RWPE2 (cell line): ENCODE measurements at regions not wholly inside any gene's neighbourhood (a gene's known extent, or its start where the extent isn't known, plus 50 kb on each side); places are given as distances from the start of the nearest gene placed in this dataset.

Source experiments
- ATAC-seq: fragments of 200-7000 bp; cut with Tn5 transposase; 3 replicates; pipeline ENCODE4 v1.9.1; 2021; ENCODE audit warnings: low read depth
- DNase-seq: peaks from one replicate; pipeline ENCODE4 v3.0.0-alpha.2; 2020; ENCODE audit warnings: low spot score
- H3K27ac ChIP-seq: fragments of 450-650 bp; 2 replicates; pipeline ENCODE4 v1.5.1; 2017; ENCODE audit warnings: mild to moderate bottlenecking; ENCODE audit not compliant: poor library complexity, severe bottlenecking
- H3K27me3 ChIP-seq: fragments of 250-450 bp; sonication (Bioruptor Pico); 2 replicates; pipeline ENCODE4 v1.5.1; 2021; ENCODE audit warnings: mild to moderate bottlenecking, moderate library complexity; ENCODE audit not compliant: insufficient read depth, poor library complexity, severe bottlenecking
- H3K36me3 ChIP-seq: fragments of 250-450 bp; sonication (Bioruptor Pico); 2 replicates; pipeline ENCODE4 v1.5.1; 2020; ENCODE audit warnings: low read depth, mild to moderate bottlenecking, moderate library complexity
- H3K4me1 ChIP-seq: fragments of 250-450 bp; sonication (Bioruptor Pico); 2 replicates; pipeline ENCODE4 v1.5.1; 2021; ENCODE audit warnings: mild to moderate bottlenecking, moderate library complexity; ENCODE audit not compliant: insufficient read depth, poor library complexity, severe bottlenecking
- H3K4me3 ChIP-seq: fragments of 250-450 bp; sonication (Bioruptor Pico); 2 replicates; pipeline ENCODE4 v1.5.1; 2021; ENCODE audit warnings: mild to moderate bottlenecking, moderate library complexity; ENCODE audit not compliant: severe bottlenecking
- H3K9me3 ChIP-seq: fragments of 250-450 bp; sonication (Bioruptor Pico); 2 replicates; pipeline ENCODE4 v1.5.1; 2021; ENCODE audit warnings: mild to moderate bottlenecking, moderate library complexity; ENCODE audit not compliant: severe bottlenecking
- TF ChIP-seq, protein P1 (sequence below): fragments of 450-650 bp; IDR thresholded peaks from one replicate; pipeline ENCODE4 v1.5.1; 2017; ENCODE audit warnings: mild to moderate bottlenecking, moderate library complexity; ENCODE audit not compliant: poor library complexity, severe bottlenecking

DNA sequence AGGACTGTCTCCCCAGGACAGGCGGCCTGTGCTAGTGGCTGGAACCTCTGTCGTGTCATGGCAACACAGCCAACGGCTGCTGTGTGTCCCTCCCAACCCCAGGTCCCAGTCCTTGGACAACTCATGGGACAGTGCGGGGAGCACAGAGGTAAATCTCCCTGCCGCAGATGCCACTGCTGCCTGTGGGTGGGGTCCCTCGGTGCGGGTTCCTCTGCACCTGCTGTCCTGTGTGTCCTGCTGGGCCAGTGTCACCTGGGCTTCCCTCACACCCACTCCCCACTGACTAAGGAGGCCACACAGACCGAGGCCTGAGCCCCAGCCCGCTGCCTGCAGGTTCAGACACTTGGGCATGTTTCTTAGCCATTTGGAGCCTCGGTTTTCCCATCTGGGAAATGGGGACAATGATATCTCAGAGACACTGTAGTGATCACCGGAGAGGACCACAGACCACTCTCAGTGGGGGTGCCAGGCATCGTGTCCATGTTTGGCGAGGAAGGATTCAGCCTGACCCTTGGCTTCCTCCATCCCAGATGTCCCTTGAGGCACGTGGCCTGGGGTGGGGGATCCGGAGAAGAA lies 96.5 kb downstream of the SIK1 start:
- no peak for ATAC-seq

DNA sequence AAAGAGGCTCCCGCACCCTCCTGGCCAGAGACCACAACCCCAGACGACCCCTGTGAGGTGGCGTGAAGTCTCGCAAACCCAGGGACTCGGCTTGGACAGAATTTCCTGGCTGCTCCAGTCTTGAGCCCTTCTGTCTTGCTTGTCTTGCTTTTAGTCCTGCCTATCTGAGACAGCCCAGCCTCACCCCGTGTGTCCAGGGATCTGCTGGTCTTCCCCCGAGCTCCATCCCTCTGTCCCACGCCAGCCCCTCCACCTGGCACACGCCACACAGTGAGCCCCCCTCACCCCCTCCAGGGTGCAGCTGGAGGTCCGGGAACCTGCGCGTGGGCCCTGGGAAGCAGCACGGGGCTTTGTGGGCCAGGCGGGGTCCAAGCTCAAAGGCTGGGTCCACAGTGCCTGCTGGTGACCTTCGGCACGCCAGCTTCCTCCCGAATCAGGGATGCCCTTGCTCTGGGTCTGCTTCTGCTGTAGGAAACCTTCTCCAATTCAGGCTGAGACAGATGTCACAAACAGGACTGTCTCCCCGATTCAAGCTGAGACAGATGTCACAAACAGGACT lies 97.1 kb downstream of the SIK1 start:
- Histone ChIP-seq H3K27ac (no peak overlapping the region), H3K4me1 (peaks cover 15% of the 10 kb centered on the region)

More for the DNA sequence above, 96.5 kb downstream of the SIK1 start:
- Histone ChIP-seq H3K9me3 (no peaks in the 10 kb centered on the region), H3K27me3 (no peaks in the 10 kb centered on the region), H3K36me3 (no peaks in the 10 kb centered on the region), H3K4me3 (no peak overlapping the region), H3K27ac (no peak overlapping the region), H3K4me1 (peaks cover 15% of the 10 kb centered on the region)
- TF ChIP-seq, protein P1, sequence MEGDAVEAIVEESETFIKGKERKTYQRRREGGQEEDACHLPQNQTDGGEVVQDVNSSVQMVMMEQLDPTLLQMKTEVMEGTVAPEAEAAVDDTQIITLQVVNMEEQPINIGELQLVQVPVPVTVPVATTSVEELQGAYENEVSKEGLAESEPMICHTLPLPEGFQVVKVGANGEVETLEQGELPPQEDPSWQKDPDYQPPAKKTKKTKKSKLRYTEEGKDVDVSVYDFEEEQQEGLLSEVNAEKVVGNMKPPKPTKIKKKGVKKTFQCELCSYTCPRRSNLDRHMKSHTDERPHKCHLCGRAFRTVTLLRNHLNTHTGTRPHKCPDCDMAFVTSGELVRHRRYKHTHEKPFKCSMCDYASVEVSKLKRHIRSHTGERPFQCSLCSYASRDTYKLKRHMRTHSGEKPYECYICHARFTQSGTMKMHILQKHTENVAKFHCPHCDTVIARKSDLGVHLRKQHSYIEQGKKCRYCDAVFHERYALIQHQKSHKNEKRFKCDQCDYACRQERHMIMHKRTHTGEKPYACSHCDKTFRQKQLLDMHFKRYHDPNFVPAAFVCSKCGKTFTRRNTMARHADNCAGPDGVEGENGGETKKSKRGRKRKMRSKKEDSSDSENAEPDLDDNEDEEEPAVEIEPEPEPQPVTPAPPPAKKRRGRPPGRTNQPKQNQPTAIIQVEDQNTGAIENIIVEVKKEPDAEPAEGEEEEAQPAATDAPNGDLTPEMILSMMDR: no peak
- DNase-seq: no peak

DNA sequence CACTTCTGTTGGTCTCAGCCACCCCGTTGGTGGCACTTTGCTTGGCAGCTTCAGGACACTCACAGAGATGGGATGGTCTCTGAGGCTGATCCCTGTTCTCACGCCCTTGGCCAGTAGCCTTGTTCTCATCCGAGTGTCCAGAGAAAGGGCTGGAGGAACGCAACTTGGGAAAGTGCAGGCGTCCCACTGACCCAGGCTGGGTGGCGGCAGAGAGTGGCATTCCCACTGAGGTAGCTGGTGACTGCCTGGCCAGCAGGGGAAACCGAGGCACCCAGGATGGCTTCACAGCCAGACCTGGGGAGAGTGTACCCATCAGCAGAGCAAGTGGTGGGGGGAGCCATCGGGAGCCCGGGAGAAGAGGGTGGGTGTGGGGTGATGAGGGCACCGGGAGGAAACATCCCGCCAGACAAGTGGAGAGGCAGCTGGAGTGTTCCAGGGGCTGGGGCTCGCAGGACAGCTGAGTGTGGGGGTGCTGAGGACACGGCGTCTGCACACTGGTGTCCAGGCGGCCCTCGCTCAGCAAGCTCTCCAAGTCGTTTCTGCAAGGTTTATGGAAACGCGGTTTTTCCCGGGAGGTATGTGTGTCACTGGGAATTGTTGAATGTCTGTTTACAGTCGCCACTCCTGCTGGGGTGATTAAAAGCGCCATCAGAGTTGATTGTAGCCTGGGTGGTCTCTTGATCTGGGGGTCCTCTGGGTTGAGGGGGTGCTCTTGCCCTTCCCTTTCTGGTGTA lies 97.8 kb downstream of the SIK1 start:
- Histone ChIP-seq H3K4me3 (no peak overlapping the region), H3K4me1 (peaks cover 13% of the 10 kb centered on the region), H3K27ac (no peak overlapping the region), H3K36me3 (no peaks in the 10 kb centered on the region), H3K9me3 (no peaks in the 10 kb centered on the region), H3K27me3 (no peaks in the 10 kb centered on the region)
- ATAC-seq (no peak), DNase-seq (no peak)
- TF ChIP-seq, protein P1: no peak

More for the DNA sequence above, 97.1 kb downstream of the SIK1 start:
- TF ChIP-seq, protein P1: no peak
- Histone ChIP-seq H3K27me3 (no peaks in the 10 kb centered on the region), H3K4me3 (no peak overlapping the region), H3K36me3 (no peaks in the 10 kb centered on the region), H3K9me3 (no peaks in the 10 kb centered on the region)
- DNase-seq (no peak), ATAC-seq (no peak)

DNA sequence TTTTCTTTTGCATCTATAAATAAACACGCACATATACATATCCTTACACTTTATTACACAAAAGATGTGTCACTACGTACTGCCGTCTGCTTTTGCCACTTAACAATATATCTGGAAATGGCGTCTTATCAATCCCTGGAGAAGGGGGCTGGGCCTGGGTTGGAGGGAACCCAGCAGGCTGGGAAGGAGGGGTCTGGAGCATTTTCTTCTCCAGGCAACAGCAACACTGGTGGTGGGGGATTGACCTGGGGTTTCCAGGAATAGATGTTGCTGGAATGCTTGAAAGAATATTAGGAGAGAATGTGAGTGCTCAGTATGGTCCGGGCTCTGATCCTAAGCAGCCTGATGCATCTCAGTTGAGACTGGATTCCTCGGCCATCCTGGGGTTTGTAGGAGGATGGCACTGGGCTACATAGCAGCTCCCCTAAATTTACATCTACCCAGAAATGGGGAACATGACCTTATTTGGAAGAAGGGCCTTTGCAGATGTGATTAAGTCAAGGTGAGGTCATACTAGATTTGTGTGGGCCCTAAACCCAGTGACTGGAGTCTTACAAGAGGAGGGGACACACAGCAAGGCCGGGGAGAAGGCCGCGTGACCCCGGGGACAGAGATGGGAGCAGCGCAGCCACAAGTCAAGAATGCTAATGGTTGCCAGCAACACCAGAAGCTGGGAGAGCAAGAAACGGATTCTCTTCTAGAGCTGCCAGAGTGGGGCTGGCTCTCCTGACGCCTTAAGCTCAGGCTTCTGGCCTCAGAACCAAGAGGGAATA lies 98.6 kb downstream of the SIK1 start:
- H3K4me3 ChIP-seq: no peak overlapping the region
- H3K27me3 ChIP-seq: no peaks in the 10 kb centered on the region
- TF ChIP-seq, protein P1: no peak
- no peak overlapping the region for H3K27ac ChIP-seq
- ATAC-seq (no peak), DNase-seq (no peak)
- H3K9me3 ChIP-seq: no peaks in the 10 kb centered on the region
- H3K4me1 ChIP-seq: peaks cover 5% of the 10 kb centered on the region
- no peaks in the 10 kb centered on the region for H3K36me3 ChIP-seq
